Neuronal stem cell (in vitro differentiated cells): ENCODE measurements at regions not wholly inside any gene's neighbourhood (a gene's known extent, or its start where the extent isn't known, plus 50 kb on each side); places are given as distances from the start of the nearest gene placed in this dataset.

ENCODE experiments used
- DNase-seq: peaks from one replicate; pipeline ENCODE4 v3.0.0-alpha.2; 2013; ENCODE audit warnings: low spot score
- H2AFZ ChIP-seq: one replicate; pipeline ENCODE4 v1.6.1; 2013; ENCODE audit warnings: mild to moderate bottlenecking, low read length, inconsistent platforms
- H2AK5ac ChIP-seq: 2 replicates; pipeline ENCODE4 v1.6.1; 2013; ENCODE audit warnings: low read depth, mild to moderate bottlenecking, inconsistent platforms, low read length, moderate library complexity, mixed read lengths
- H2BK120ac ChIP-seq: 2 replicates; pipeline ENCODE4 v1.6.1; 2013; ENCODE audit warnings: low read depth, mild to moderate bottlenecking, inconsistent platforms, low read length, moderate library complexity, mixed read lengths
- H2BK12ac ChIP-seq: one replicate; pipeline ENCODE4 v1.6.1; 2013; ENCODE audit warnings: low read length, inconsistent platforms
- H2BK15ac ChIP-seq: 2 replicates; pipeline ENCODE4 v1.6.1; 2013; ENCODE audit warnings: mild to moderate bottlenecking, low read length, inconsistent platforms, mixed read lengths
- H2BK5ac ChIP-seq: one replicate; pipeline ENCODE4 v1.6.1; 2013; ENCODE audit warnings: inconsistent platforms, mild to moderate bottlenecking, low read length, moderate library complexity
- H3K14ac ChIP-seq: one replicate; pipeline ENCODE4 v1.6.1; 2013; ENCODE audit warnings: low read length, inconsistent platforms
- H3K18ac ChIP-seq: 2 replicates; pipeline ENCODE4 v1.6.1; 2013; ENCODE audit warnings: low read length, inconsistent platforms
- H3K23ac ChIP-seq: 2 replicates; pipeline ENCODE4 v1.6.1; 2013; ENCODE audit warnings: low read depth, mild to moderate bottlenecking, mixed read lengths, low read length, inconsistent platforms; ENCODE audit not compliant: poor library complexity
- H3K27ac ChIP-seq: replicated peaks from 3 replicates; pipeline ENCODE4 v1.5.1; 2013; ENCODE audit warnings: low read length, inconsistent platforms
- H3K27me3 ChIP-seq, 3 experiments: 2 replicates each; pipeline ENCODE4 v1.6.1; 2013; ENCODE audit warnings: low read length in 3 of 3, mild to moderate bottlenecking in 2 of 3, inconsistent platforms in 1 of 3, low read depth in 1 of 3, mixed read lengths in 1 of 3, moderate library complexity in 1 of 3; ENCODE audit not compliant: control insufficient read depth in 3 of 3, insufficient read depth in 3 of 3
- H3K36me3 ChIP-seq, 2 donors: replicated peaks in 1 of 2; 2 replicates each; pipeline ENCODE4 v1.6.1; 2013; ENCODE audit warnings: low read length in 2 of 2; ENCODE audit not compliant: control insufficient read depth in 2 of 2, insufficient read depth in 2 of 2
- H3K4ac ChIP-seq: 2 replicates; pipeline ENCODE4 v1.6.1; 2013; ENCODE audit warnings: inconsistent platforms, mild to moderate bottlenecking, low read length, moderate library complexity
- H3K4me1 ChIP-seq, 2 donors: 1 replicate in 1 of 2; 2 replicates in 1 of 2; pipeline ENCODE4 v1.6.1; 2013; ENCODE audit warnings: low read length in 2 of 2, low read depth in 1 of 2; ENCODE audit not compliant: control insufficient read depth in 2 of 2, insufficient read depth in 1 of 2
- H3K4me2 ChIP-seq: one replicate; pipeline ENCODE4 v1.6.1; 2013; ENCODE audit warnings: mild to moderate bottlenecking, low read length, inconsistent platforms; ENCODE audit not compliant: insufficient read depth, poor library complexity, severe bottlenecking
- H3K4me3 ChIP-seq, 2 donors: 2 replicates each; pipeline ENCODE4 v1.5.1; 2013; ENCODE audit warnings: low read length in 2 of 2, mild to moderate bottlenecking in 2 of 2, inconsistent platforms in 1 of 2, moderate library complexity in 1 of 2
- H3K79me1 ChIP-seq: one replicate; pipeline ENCODE4 v1.6.1; 2013; ENCODE audit warnings: low read depth, mild to moderate bottlenecking, inconsistent platforms, low read length, moderate library complexity
- H3K9ac ChIP-seq: one replicate; pipeline ENCODE4 v1.6.1; 2013; ENCODE audit warnings: mild to moderate bottlenecking, low read depth, low read length, inconsistent platforms; ENCODE audit not compliant: poor library complexity
- H3K9me3 ChIP-seq, 2 donors: replicated peaks in 1 of 2; 2 replicates each; pipeline versions ENCODE3 to v1.6.1; 2013; ENCODE audit warnings: low read length in 2 of 2, mild to moderate bottlenecking in 2 of 2, inconsistent platforms in 1 of 2, low read depth in 1 of 2, mixed read lengths in 1 of 2, moderate library complexity in 1 of 2; ENCODE audit not compliant: control insufficient read depth in 2 of 2, insufficient read depth in 1 of 2
- H4K8ac ChIP-seq: one replicate; pipeline ENCODE4 v1.6.1; 2013; ENCODE audit warnings: low read depth, mild to moderate bottlenecking, inconsistent platforms, low read length, moderate library complexity
- H4K91ac ChIP-seq: one replicate; pipeline ENCODE4 v1.6.1; 2013; ENCODE audit warnings: low read length, low read depth, mild to moderate bottlenecking, inconsistent platforms; ENCODE audit not compliant: poor library complexity
- WGBS, 2 donors: extraction: QIAGEN DNeasy Blood & Tissue Kit; methylation state at CpG; one replicate each; pipeline ENCODE4 v1.1.7; 2013; ENCODE audit warnings: missing lambda C conversion rate in 2 of 2, mixed read lengths in 1 of 2; ENCODE audit not compliant: insufficient read length in 2 of 2, insufficient replicate concordance in 1 of 2; ENCODE audit errors: extremely low coverage in 2 of 2; 5-methylcytosine and 5-hydroxymethylcytosine counted together

DNA sequence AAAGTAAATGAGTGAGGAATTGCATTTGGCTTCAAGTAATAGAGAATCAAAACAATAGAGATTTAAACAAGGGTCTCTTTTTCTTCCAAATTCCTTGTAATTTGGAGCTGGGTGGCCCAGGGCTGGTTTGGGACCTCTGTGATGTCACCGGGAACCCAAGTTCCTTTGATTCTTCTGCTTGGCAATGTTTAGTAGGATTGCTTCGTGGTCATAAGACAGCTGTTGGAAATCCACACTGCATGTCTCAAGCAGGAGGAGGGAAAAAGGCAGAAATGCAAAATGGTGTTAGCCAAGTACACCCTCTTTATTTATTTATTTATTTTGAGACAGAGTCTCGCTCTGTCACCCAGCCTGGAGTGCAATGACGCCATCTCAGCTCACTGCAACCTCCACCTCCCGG, 72.6 kb upstream of the IL12B start:
- H2BK120ac ChIP-seq: no peak overlapping the region
- H3K36me3 ChIP-seq: no peaks in the 10 kb centered on the region
- no peak overlapping the region for H3K27ac ChIP-seq
- H3K9me3 ChIP-seq: no peaks in the 10 kb centered on the region
- no peak for DNase-seq
- H3K4ac ChIP-seq: no peak overlapping the region
- H3K4me2 ChIP-seq: no peak overlapping the region
- H3K9ac ChIP-seq: no peak overlapping the region
- no peaks in the 10 kb centered on the region for H3K79me1 ChIP-seq
- H3K4me3 ChIP-seq: no peak overlapping the region
- H3K4me1 ChIP-seq: peaks cover 0 to 1% of the 10 kb centered on the region in 2 donors
- no peak overlapping the region for H4K91ac ChIP-seq
- H3K27me3 ChIP-seq: no peaks in the 10 kb centered on the region
- H2AK5ac ChIP-seq: no peak overlapping the region
- no peak overlapping the region for H2BK12ac ChIP-seq
- no peak overlapping the region for H4K8ac ChIP-seq
- WGBS, 2 donors: no CpG with 5 or more reads among the region's 5 CpGs
- no peak overlapping the region for H3K14ac ChIP-seq
- no peak overlapping the region for H2BK5ac ChIP-seq
- H3K18ac ChIP-seq: no peak overlapping the region
- no peak overlapping the region for H2BK15ac ChIP-seq
- no peak overlapping the region for H3K23ac ChIP-seq
- no peak overlapping the region for H2AFZ ChIP-seq

DNA sequence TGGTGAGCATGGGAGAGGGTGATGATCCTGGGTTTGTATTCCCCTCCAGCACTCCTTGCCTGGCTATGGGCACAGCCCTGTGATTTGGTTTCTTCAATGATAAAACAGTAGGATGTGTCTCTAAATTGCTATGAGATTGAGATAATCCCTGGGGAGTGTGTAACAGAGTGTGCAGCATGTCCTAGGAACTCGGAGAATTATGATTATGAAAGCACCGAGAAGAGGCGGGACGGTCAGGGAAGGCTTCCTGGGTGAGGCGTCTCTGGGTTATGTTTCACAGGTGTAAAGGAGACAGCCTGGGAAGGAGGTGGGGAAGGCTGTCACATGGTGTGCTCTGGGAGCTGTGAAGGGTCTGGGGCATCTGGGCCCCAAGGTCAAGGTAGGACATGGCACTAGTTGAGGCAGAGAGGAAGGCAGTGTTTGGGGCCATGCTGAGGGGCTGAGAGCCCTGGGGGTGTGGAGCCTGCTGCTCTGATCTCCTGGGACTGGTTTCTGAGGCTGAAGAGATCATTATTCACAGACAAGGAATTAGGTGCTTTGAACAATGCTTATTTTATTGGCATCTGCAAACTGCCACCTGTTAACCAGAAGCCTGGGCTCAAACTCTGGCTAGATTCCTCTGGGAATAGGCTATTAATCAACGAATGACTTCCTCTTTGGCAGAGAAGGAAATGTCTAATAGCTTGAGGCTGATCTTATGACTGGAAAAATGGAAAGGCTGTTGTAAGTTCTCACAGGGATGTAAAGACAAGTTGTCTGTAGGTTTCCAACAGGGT, 73.8 kb upstream of the IL12B start:
- Histone ChIP-seq H3K36me3 (no peaks in the 10 kb centered on the region), H3K27ac (no peak overlapping the region), H2AK5ac (no peak overlapping the region), H2BK120ac (no peak overlapping the region), H3K18ac (no peak overlapping the region), H3K79me1 (no peaks in the 10 kb centered on the region), H3K23ac (no peak overlapping the region), H3K4me2 (no peak overlapping the region), H2BK12ac (no peak overlapping the region), H3K4me1 (peaks cover 0 to 1% of the 10 kb centered on the region in 2 donors), H3K9ac (no peak overlapping the region), H3K9me3 (no peaks in the 10 kb centered on the region), H3K27me3 (no peaks in the 10 kb centered on the region), H4K8ac (no peak overlapping the region), H3K4me3 (no peak overlapping the region), H2AFZ (no peak overlapping the region), H4K91ac (no peak overlapping the region), H3K14ac (no peak overlapping the region), H2BK5ac (no peak overlapping the region), H3K4ac (no peak overlapping the region), H2BK15ac (no peak overlapping the region)
- no CpG with 5 or more reads among the region's 6 CpGs for WGBS, 2 donors
- DNase-seq: no peak

DNA sequence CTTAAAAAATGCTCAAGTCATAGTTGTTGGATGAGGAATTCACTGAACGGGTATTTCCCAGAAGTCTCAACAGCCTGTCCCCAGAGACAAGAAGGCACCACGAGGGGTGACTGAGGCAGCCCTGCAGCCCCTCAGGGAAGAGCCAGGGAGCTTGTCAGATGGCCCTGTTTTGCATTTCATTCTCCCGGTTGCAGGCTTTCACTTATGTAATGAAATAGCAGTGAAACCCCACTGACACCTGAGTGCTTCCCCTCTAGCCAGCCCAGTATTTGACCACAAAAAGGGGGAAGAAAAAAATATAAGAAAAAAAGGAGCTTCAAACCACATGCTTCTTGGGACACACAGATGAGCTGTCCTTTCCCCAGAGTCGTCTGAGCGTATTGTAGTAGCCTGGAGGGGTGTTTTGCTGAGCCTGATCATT, 75.3 kb upstream of the IL12B start:
- Histone ChIP-seq H2AFZ (no peak overlapping the region), H3K14ac (no peak overlapping the region), H3K4me2 (no peak overlapping the region), H2AK5ac (no peak overlapping the region), H3K4ac (no peak overlapping the region), H2BK5ac (no peak overlapping the region), H3K4me3 (no peak overlapping the region), H3K36me3 (no peaks in the 10 kb centered on the region), H3K23ac (no peak overlapping the region), H4K91ac (no peak overlapping the region), H2BK15ac (no peak overlapping the region), H3K79me1 (no peaks in the 10 kb centered on the region), H3K18ac (no peak overlapping the region), H3K27ac (no peak overlapping the region), H4K8ac (no peak overlapping the region), H2BK12ac (no peak overlapping the region), H3K27me3 (no peaks in the 10 kb centered on the region), H3K4me1 (peaks cover 0 to 1% of the 10 kb centered on the region in 2 donors), H3K9me3 (no peaks in the 10 kb centered on the region), H3K9ac (no peak overlapping the region), H2BK120ac (no peak overlapping the region)
- no CpG with 5 or more reads among the region's 5 CpGs for WGBS, 2 donors
- no peak for DNase-seq

DNA sequence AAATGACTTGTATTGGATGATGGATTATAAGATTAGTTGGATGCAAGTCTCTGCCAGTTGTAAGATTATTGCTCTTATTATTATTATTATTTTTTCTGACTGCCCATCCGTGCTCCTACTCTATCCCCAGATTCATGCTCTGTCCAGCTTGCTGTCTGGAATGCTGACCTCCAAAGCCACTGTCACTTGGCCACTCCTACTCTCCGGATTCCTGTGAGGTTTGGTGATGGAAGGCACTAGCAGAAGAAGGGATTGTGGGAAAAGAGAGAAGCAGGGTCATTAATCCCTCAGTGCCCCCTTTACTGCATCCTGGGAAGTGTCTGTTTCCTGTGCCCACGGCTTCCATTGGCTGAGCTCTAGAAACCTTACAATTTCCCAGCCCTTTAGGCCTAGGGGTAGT, 76.3 kb upstream of the IL12B start:
- H3K18ac ChIP-seq: no peak overlapping the region
- no peaks in the 10 kb centered on the region for H3K79me1 ChIP-seq
- no peak overlapping the region for H4K8ac ChIP-seq
- no peak overlapping the region for H3K4me3 ChIP-seq
- no peak overlapping the region for H2BK12ac ChIP-seq
- H3K27ac ChIP-seq: no peak overlapping the region
- no peak overlapping the region for H2BK5ac ChIP-seq
- H3K14ac ChIP-seq: no peak overlapping the region
- no peaks in the 10 kb centered on the region for H3K9me3 ChIP-seq
- WGBS, 2 donors: no CpG with 5 or more reads among the region's 3 CpGs
- no peak overlapping the region for H2AK5ac ChIP-seq
- peaks cover 0 to 1% of the 10 kb centered on the region in 2 donors for H3K4me1 ChIP-seq
- no peak overlapping the region for H2BK120ac ChIP-seq
- H2AFZ ChIP-seq: no peak overlapping the region
- H3K4me2 ChIP-seq: no peak overlapping the region
- H3K36me3 ChIP-seq: no peaks in the 10 kb centered on the region
- no peaks in the 10 kb centered on the region for H3K27me3 ChIP-seq
- no peak overlapping the region for H3K9ac ChIP-seq
- no peak overlapping the region for H3K4ac ChIP-seq
- no peak overlapping the region for H2BK15ac ChIP-seq
- H3K23ac ChIP-seq: no peak overlapping the region
- no peak overlapping the region for H4K91ac ChIP-seq
- DNase-seq: no peak
